HCT116 (cell line): ENCODE measurements at regions not wholly inside any gene's neighbourhood (a gene's known extent, or its start where the extent isn't known, plus 50 kb on each side); places are given as distances from the start of the nearest gene placed in this dataset.

Source experiments
- ATAC-seq: fragments of 200-7000 bp; cut with Tn5 transposase; 2 replicates; pipeline ENCODE4 v1.9.1; 2020; ENCODE audit warnings: mild to moderate bottlenecking, moderate library complexity
- BruUV-seq: library from RNA; stranded (reverse); fragments of 400-500 nt; replicated peaks from 2 replicates; lab custom pipeline; 2021; lab: Mats Ljungman, UMichigan
- CTCF ChIA-PET: fragments of 300-600 bp; sonication (Branson Sonifier 250); formaldehyde crosslinking; loops from one replicate; lab custom pipeline; 2021; ENCODE audit warnings: antibody characterized with exemption; lab: Charles Lee
- POLR2A ChIA-PET: fragments of 300-600, 350-600 bp; sonication (Branson Sonifier 250); formaldehyde crosslinking; loops from one replicate; lab custom pipeline; 2021; ENCODE audit warnings: antibody characterized with exemption; lab: Charles Lee
- RAD21 ChIA-PET, 2 experiments: fragments of 300-600 bp; sonication (Branson Sonifier 250); formaldehyde crosslinking; loops; one replicate each; lab custom pipeline; 2023; ENCODE audit warnings: low total read pairs in 2 of 2; ENCODE audit not compliant: uncharacterized antibody in 2 of 2, unreplicated experiment in 2 of 2, low non-redundant PET in 1 of 2; lab: Charles Lee
- DNase-seq: peaks from one replicate; pipeline ENCODE4 v3.0.0-alpha.2; 2010; ENCODE audit warnings: low read depth, low spot score
- H2AFZ ChIP-seq: fragments of 200-600 bp; shearing (Covaris generic), sonication (generic); 2 replicates; pipeline ENCODE4 v1.6.1; 2017; ENCODE audit warnings: low read depth, mixed run types, mixed read lengths, antibody characterized with exemption, low read length; ENCODE audit not compliant: poor library complexity, severe bottlenecking
- H3K27ac ChIP-seq: 2 replicates; pipeline ENCODE4 v1.5.1; 2012; ENCODE audit warnings: low read depth, low read length
- H3K27me3 ChIP-seq: fragments of 200-600 bp; sonication (generic); 2 replicates; pipeline ENCODE4 v1.6.1; 2016; ENCODE audit warnings: mixed run types, low read length, mixed read lengths; ENCODE audit not compliant: insufficient read depth
- H3K36me3 ChIP-seq, 2 experiments: fragments of 200-500 bp in 1 of 2; fragments of 200-600 bp in 1 of 2; sonication (Bioruptor generic) in 1 of 2; sonication (generic) in 1 of 2; 2 replicates each; pipeline versions ENCODE4 v1.5.1 to v1.6.1; 2014 to 2016; ENCODE audit warnings: low read length in 2 of 2, inconsistent platforms in 1 of 2, mixed read lengths in 1 of 2, mixed run types in 1 of 2; ENCODE audit not compliant: insufficient read depth in 2 of 2, control insufficient read depth in 1 of 2
- H3K4me1 ChIP-seq, 2 experiments: fragments of 200-600 bp in 1 of 2; sonication (generic) in 1 of 2; 2 replicates each; pipeline versions ENCODE4 v1.5.1 to v1.6.1; 2012 to 2017; ENCODE audit warnings: low read length in 2 of 2, inconsistent platforms in 1 of 2, mild to moderate bottlenecking in 1 of 2, mixed read lengths in 1 of 2, mixed run types in 1 of 2, moderate library complexity in 1 of 2; ENCODE audit not compliant: insufficient read depth in 2 of 2, control insufficient read depth in 1 of 2
- H3K4me2 ChIP-seq: fragments of 200-600 bp; sonication (generic); 2 replicates; pipeline ENCODE4 v1.6.1; 2017; ENCODE audit warnings: mixed run types, low read length, mixed read lengths
- H3K4me3 ChIP-seq, 2 experiments: fragments of 200-600 bp in 1 of 2; sonication (generic) in 1 of 2; replicated peaks in 1 of 2; 2 replicates each; pipeline ENCODE4 v1.5.1; 2011 to 2016; ENCODE audit warnings: low read length in 2 of 2, control low read depth in 1 of 2, low read depth in 1 of 2, mild to moderate bottlenecking in 1 of 2, mixed read lengths in 1 of 2, mixed run types in 1 of 2
- H3K79me2 ChIP-seq: fragments of 200-600 bp; sonication (generic); 2 replicates; pipeline ENCODE4 v1.6.1; 2017; ENCODE audit warnings: mild to moderate bottlenecking, mixed run types, low read length, moderate library complexity, mixed read lengths; ENCODE audit not compliant: insufficient read depth
- H3K9ac ChIP-seq: fragments of 200-600 bp; sonication (generic); 2 replicates; pipeline ENCODE4 v1.6.1; 2016; ENCODE audit warnings: low read length, mixed read lengths
- H3K9me2 ChIP-seq: fragments of 200-600 bp; sonication (generic), shearing (Covaris generic); 2 replicates; pipeline ENCODE4 v1.6.1; 2017; ENCODE audit warnings: mixed run types, mild to moderate bottlenecking, moderate library complexity; ENCODE audit not compliant: insufficient read depth
- H3K9me3 ChIP-seq, 2 experiments: fragments of 200-500 bp in 1 of 2; fragments of 200-600 bp in 1 of 2; sonication (Bioruptor generic) in 1 of 2; sonication (generic) in 1 of 2; 2 replicates each; pipeline ENCODE4 v1.6.1; 2014 to 2017; ENCODE audit warnings: low read length in 2 of 2, mixed read lengths in 2 of 2, inconsistent platforms in 1 of 2, low read depth in 1 of 2, mild to moderate bottlenecking in 1 of 2, mixed run types in 1 of 2, moderate library complexity in 1 of 2; ENCODE audit not compliant: control insufficient read depth in 1 of 2, insufficient read depth in 1 of 2
- H4K20me1 ChIP-seq: fragments of 200-600 bp; sonication (generic), shearing (Covaris generic); 2 replicates; pipeline ENCODE4 v1.6.1; 2017; ENCODE audit warnings: mixed run types, mild to moderate bottlenecking, moderate library complexity; ENCODE audit not compliant: insufficient read depth
- CBX3 ChIP-seq: IDR thresholded peaks from 2 replicates; pipeline ENCODE4 v1.6.1; 2012; ENCODE audit warnings: low read depth
- CEBPB ChIP-seq: IDR thresholded peaks from 2 replicates; pipeline ENCODE4 v1.6.1; 2012; ENCODE audit warnings: low read depth
- EGR1 ChIP-seq: IDR thresholded peaks from 2 replicates; pipeline ENCODE4 v1.6.1; 2012; ENCODE audit warnings: low read depth
- ELF1 ChIP-seq: IDR thresholded peaks from 2 replicates; pipeline ENCODE4 v1.6.1; 2012; ENCODE audit warnings: low read depth, borderline replicate concordance
- EZH2 ChIP-seq: fragments of 200-600 bp; sonication (generic); IDR thresholded peaks from 2 replicates; pipeline ENCODE4 v1.6.1; 2017; ENCODE audit warnings: antibody characterized with exemption, mixed run types
- EZH2phosphoT487 ChIP-seq: fragments of 200-600 bp; IDR thresholded peaks from 2 replicates; pipeline ENCODE4 v1.6.1; 2018; ENCODE audit warnings: antibody characterized with exemption, borderline replicate concordance
- FOSL1 ChIP-seq: IDR thresholded peaks from 2 replicates; pipeline ENCODE4 v1.6.1; 2012; ENCODE audit warnings: low read depth
- JUND ChIP-seq: IDR thresholded peaks from 2 replicates; pipeline ENCODE4 v1.6.1; 2012
- POLR2A ChIP-seq: IDR thresholded peaks from 2 replicates; pipeline ENCODE4 v1.7.0; 2011; ENCODE audit warnings: borderline replicate concordance; ENCODE audit not compliant: insufficient read depth, insufficient read length; ENCODE audit errors: extremely low read depth
- POLR2AphosphoS5 ChIP-seq: IDR thresholded peaks from 2 replicates; pipeline ENCODE4 v1.6.1; 2011; ENCODE audit warnings: mild to moderate bottlenecking, low read depth, low read length, moderate library complexity
- RAD21 ChIP-seq: IDR thresholded peaks from 2 replicates; pipeline ENCODE4 v1.6.1; 2012; ENCODE audit warnings: low read depth, mild to moderate bottlenecking
- SRF ChIP-seq: IDR thresholded peaks from 2 replicates; pipeline ENCODE4 v1.6.1; 2012; ENCODE audit warnings: low read depth
- TCF7L2 ChIP-seq: IDR thresholded peaks from 2 replicates; pipeline ENCODE4 v1.7.0; 2011; ENCODE audit warnings: borderline replicate concordance, inconsistent platforms; ENCODE audit not compliant: insufficient read depth, insufficient read length; ENCODE audit errors: extremely low read depth
- ZFX ChIP-seq: fragments of 450-650 bp; IDR thresholded peaks from 2 replicates; pipeline ENCODE4 v1.6.1; 2017
- ZNF274 ChIP-seq: fragments of 200-500 bp; sonication (Bioruptor generic); IDR thresholded peaks from 2 replicates; pipeline ENCODE4 v1.6.1; 2014; ENCODE audit warnings: mild to moderate bottlenecking, low read depth, low read length, inconsistent platforms
- intact Hi-C: fragments of 100-400 bp; cut with micrococcal nuclease; formaldehyde crosslinking; loops from 2 replicates; pipeline ENCODE4 v1.10.0; 2022
- TF ChIP-seq, protein P1 (sequence below): IDR thresholded peaks from 2 replicates; pipeline ENCODE4 v1.6.1; 2012; ENCODE audit warnings: low read depth
- TF ChIP-seq, protein P2 (sequence below): IDR thresholded peaks from 2 replicates; pipeline ENCODE4 v1.6.1; 2012
- TF ChIP-seq, protein P3 (sequence below), 3 experiments: fragments of 200-600 bp in 1 of 3; sonication (generic) in 1 of 3; IDR thresholded peaks in 2 of 3; conservative IDR thresholded peaks in 1 of 3; 2 replicates each; pipeline ENCODE4 v1.5.1; 2012 to 2017; ENCODE audit warnings: low read depth in 2 of 3, low read length in 2 of 3, antibody characterized with exemption in 1 of 3, borderline replicate concordance in 1 of 3, control low read depth in 1 of 3, mild to moderate bottlenecking in 1 of 3, mixed read lengths in 1 of 3, mixed run types in 1 of 3, moderate library complexity in 1 of 3; ENCODE audit not compliant: insufficient read depth in 1 of 3
- TF ChIP-seq, protein P4 (sequence below): IDR thresholded peaks from 2 replicates; pipeline ENCODE4 v1.6.1; 2012
- TF ChIP-seq, protein P5 (sequence below): IDR thresholded peaks from 2 replicates; pipeline ENCODE4 v1.6.1; 2011; ENCODE audit warnings: mild to moderate bottlenecking, low read length, moderate library complexity; ENCODE audit not compliant: insufficient replicate concordance; ENCODE audit errors: extremely low read depth

DNA sequence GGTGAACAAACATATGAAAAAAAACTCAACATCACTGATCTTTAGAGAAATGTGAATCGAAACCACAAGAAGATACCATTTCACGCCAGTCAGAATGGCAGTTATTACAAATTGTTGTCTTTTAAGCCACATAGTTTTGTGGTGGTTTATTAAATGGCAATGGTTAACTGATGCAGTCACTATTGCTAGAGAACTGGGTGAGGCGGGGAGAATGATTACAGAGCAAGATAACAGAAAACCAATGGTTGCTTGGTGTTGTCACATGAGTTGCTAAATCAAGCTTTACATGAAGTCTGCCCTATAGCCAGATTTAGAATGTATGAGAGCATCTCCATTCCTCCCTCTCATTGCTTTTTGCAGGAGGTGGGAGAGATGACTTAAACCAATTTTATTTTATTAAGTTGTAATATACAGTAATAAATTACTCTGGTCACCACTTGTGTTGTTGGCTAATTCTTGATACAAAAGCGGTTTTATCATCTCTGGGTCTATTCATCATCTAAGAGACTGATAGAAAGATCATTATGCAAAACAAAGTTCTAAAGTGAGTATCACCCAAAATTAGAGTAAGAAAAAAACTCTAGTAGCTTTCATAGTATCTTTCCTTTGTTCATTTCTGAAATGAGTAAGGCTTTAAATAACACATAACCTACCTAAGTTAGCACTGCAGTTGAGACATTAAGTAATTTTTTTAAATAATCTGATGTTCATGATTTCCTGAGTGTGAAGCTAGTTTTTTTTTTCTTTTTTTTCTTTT lies 859.5 kb downstream of the STIM2 start:
- intact Hi-C loops, result no loop called here
- Histone ChIP-seq H3K27ac (no peak overlapping the region), H3K4me2 (no peak overlapping the region), H4K20me1 (no peaks in the 10 kb centered on the region), H2AFZ (no peak overlapping the region), H3K9me2 (no peaks in the 10 kb centered on the region), H3K79me2 (no peaks in the 10 kb centered on the region), H3K27me3 (no peaks in the 10 kb centered on the region), H3K4me1 (no peaks in the 10 kb centered on the region), H3K4me3 (no peak overlapping the region), H3K9ac (no peak overlapping the region), H3K9me3 (no peaks in the 10 kb centered on the region), H3K36me3 (no peaks in the 10 kb centered on the region)
- TF ChIP-seq ZNF274 (no peak), SRF (no peak), POLR2A (no peak), JUND (no peak), POLR2AphosphoS5 (no peak), CBX3 (no peak), ELF1 (no peak), ZFX (no peak), RAD21 (no peak), FOSL1 (no peak), CEBPB (no peak), TCF7L2 (no peak), EZH2phosphoT487 (no peak), EZH2 (no peak), EGR1 (no peak)
- TF ChIP-seq, protein P1, sequence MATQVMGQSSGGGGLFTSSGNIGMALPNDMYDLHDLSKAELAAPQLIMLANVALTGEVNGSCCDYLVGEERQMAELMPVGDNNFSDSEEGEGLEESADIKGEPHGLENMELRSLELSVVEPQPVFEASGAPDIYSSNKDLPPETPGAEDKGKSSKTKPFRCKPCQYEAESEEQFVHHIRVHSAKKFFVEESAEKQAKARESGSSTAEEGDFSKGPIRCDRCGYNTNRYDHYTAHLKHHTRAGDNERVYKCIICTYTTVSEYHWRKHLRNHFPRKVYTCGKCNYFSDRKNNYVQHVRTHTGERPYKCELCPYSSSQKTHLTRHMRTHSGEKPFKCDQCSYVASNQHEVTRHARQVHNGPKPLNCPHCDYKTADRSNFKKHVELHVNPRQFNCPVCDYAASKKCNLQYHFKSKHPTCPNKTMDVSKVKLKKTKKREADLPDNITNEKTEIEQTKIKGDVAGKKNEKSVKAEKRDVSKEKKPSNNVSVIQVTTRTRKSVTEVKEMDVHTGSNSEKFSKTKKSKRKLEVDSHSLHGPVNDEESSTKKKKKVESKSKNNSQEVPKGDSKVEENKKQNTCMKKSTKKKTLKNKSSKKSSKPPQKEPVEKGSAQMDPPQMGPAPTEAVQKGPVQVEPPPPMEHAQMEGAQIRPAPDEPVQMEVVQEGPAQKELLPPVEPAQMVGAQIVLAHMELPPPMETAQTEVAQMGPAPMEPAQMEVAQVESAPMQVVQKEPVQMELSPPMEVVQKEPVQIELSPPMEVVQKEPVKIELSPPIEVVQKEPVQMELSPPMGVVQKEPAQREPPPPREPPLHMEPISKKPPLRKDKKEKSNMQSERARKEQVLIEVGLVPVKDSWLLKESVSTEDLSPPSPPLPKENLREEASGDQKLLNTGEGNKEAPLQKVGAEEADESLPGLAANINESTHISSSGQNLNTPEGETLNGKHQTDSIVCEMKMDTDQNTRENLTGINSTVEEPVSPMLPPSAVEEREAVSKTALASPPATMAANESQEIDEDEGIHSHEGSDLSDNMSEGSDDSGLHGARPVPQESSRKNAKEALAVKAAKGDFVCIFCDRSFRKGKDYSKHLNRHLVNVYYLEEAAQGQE, result no peak
- TF ChIP-seq, protein P2, sequence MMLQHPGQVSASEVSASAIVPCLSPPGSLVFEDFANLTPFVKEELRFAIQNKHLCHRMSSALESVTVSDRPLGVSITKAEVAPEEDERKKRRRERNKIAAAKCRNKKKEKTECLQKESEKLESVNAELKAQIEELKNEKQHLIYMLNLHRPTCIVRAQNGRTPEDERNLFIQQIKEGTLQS, result no peak
- TF ChIP-seq, protein P3, sequence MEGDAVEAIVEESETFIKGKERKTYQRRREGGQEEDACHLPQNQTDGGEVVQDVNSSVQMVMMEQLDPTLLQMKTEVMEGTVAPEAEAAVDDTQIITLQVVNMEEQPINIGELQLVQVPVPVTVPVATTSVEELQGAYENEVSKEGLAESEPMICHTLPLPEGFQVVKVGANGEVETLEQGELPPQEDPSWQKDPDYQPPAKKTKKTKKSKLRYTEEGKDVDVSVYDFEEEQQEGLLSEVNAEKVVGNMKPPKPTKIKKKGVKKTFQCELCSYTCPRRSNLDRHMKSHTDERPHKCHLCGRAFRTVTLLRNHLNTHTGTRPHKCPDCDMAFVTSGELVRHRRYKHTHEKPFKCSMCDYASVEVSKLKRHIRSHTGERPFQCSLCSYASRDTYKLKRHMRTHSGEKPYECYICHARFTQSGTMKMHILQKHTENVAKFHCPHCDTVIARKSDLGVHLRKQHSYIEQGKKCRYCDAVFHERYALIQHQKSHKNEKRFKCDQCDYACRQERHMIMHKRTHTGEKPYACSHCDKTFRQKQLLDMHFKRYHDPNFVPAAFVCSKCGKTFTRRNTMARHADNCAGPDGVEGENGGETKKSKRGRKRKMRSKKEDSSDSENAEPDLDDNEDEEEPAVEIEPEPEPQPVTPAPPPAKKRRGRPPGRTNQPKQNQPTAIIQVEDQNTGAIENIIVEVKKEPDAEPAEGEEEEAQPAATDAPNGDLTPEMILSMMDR (IDR thresholded peaks at IDR 0.05 in 2 of 3, conservative IDR thresholded peaks at IDR 0.05 in 1 of 3; ENCODE audit: borderline replicate concordance in 1 of 3, insufficient read depth in 1 of 3, low read depth in 2 of 3, low read length in 2 of 3), result no peak
- TF ChIP-seq, protein P4, sequence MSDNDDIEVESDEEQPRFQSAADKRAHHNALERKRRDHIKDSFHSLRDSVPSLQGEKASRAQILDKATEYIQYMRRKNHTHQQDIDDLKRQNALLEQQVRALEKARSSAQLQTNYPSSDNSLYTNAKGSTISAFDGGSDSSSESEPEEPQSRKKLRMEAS, result no peak
- TF ChIP-seq, protein P5, sequence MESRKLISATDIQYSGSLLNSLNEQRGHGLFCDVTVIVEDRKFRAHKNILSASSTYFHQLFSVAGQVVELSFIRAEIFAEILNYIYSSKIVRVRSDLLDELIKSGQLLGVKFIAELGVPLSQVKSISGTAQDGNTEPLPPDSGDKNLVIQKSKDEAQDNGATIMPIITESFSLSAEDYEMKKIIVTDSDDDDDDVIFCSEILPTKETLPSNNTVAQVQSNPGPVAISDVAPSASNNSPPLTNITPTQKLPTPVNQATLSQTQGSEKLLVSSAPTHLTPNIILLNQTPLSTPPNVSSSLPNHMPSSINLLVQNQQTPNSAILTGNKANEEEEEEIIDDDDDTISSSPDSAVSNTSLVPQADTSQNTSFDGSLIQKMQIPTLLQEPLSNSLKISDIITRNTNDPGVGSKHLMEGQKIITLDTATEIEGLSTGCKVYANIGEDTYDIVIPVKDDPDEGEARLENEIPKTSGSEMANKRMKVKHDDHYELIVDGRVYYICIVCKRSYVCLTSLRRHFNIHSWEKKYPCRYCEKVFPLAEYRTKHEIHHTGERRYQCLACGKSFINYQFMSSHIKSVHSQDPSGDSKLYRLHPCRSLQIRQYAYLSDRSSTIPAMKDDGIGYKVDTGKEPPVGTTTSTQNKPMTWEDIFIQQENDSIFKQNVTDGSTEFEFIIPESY, result no peak
- BruUV-seq, result no TSS peak
- DNase-seq, result no peak
- RAD21 ChIA-PET, result no interaction called here
- CTCF ChIA-PET, result no interaction called here
- ATAC-seq, result no peak
- POLR2A ChIA-PET, result no interaction called here
